HG02884 (cell line): ENCODE measurements at regions not wholly inside any gene's neighbourhood (a gene's known extent, or its start where the extent isn't known, plus 50 kb on each side); places are given as distances from the start of the nearest gene placed in this dataset.
"Not testable (repeated sequence)": the region's sequence is repeated elsewhere in the genome, so short reads cannot be mapped to it uniquely, and the experiment has no call there.

Source experiments
- ATAC-seq: cut with Tn5 transposase; IDR thresholded peaks from one replicate; pipeline ENCODE4 v1.9.1; 2021; ENCODE audit warnings: mild to moderate bottlenecking, moderate library complexity; ENCODE audit not compliant: unreplicated experiment

GRCh38 chr1:188757747-188758146, 1719.9 kb downstream of the BRINP3 start:
- ATAC-seq, result not testable (repeated sequence)

GRCh38 chr1:188761226-188761625, 1716.4 kb downstream of the BRINP3 start:
- ATAC-seq, result no peak

- no peak for ATAC-seq
These were observed 1715.4 kb downstream of the BRINP3 start for GRCh38 chr1:188762166-188762743.

- ATAC-seq, result no peak
These were observed 1714.1 kb downstream of the BRINP3 start for GRCh38 chr1:188763541-188763940.

GRCh38 chr1:188769181-188769580, 1708.5 kb downstream of the BRINP3 start:
- ATAC-seq, result no peak

- ATAC-seq, result no peak
These were observed 1707.7 kb downstream of the BRINP3 start for GRCh38 chr1:188769936-188770335.

- ATAC-seq, result no peak
These were observed 1699.1 kb downstream of the BRINP3 start for GRCh38 chr1:188778578-188778977.

- peak; percentile 99 for ATAC-seq
These were observed 1695.3 kb downstream of the BRINP3 start for GRCh38 chr1:188782220-188782841.

- no peak for ATAC-seq
These were observed 1682.7 kb downstream of the BRINP3 start for GRCh38 chr1:188794969-188795368.

GRCh38 chr1:188812153-188812552, 1665.5 kb downstream of the BRINP3 start:
- not testable (repeated sequence) for ATAC-seq

GRCh38 chr1:188812836-188813573, 1664.7 kb downstream of the BRINP3 start:
- not testable (repeated sequence) for ATAC-seq

- ATAC-seq, result no peak
These were observed 1659.8 kb downstream of the BRINP3 start for GRCh38 chr1:188817814-188818213.

- no peak for ATAC-seq
These were observed 1655.4 kb downstream of the BRINP3 start for GRCh38 chr1:188822248-188822647.

- ATAC-seq, result no peak
These were observed 1652.2 kb downstream of the BRINP3 start for GRCh38 chr1:188825471-188825870.

- no peak for ATAC-seq
These were observed 1650.9 kb downstream of the BRINP3 start for GRCh38 chr1:188826800-188827199.

GRCh38 chr1:188827400-188827799, 1650.3 kb downstream of the BRINP3 start:
- no peak for ATAC-seq

- ATAC-seq, result not testable (repeated sequence)
These were observed 1636.5 kb downstream of the BRINP3 start for GRCh38 chr1:188841111-188841696.

GRCh38 chr1:188846468-188846867, 1631.2 kb downstream of the BRINP3 start:
- ATAC-seq, result no peak

GRCh38 chr1:188857526-188858087, 1620.1 kb downstream of the BRINP3 start:
- ATAC-seq, result no peak

GRCh38 chr1:188867614-188868013, 1610.0 kb downstream of the BRINP3 start:
- ATAC-seq, result no peak

- ATAC-seq, result no peak
These were observed 1606.5 kb downstream of the BRINP3 start for GRCh38 chr1:188871164-188871563.
